Esophagus squamous epithelium (tissue), 4 donors: ENCODE measurements at regions not wholly inside any gene's neighbourhood (a gene's known extent, or its start where the extent isn't known, plus 50 kb on each side); places are given as distances from the start of the nearest gene placed in this dataset.
"Not testable (repeated sequence)": the region's sequence is repeated elsewhere in the genome, so short reads cannot be mapped to it uniquely, and the experiment has no call there.

Experiments used
- POLR2A ChIP-seq, 4 donors: fragments of 450-650 bp; IDR thresholded peaks; one replicate each; pipeline ENCODE4 v1.6.1; 2017; ENCODE audit warnings: antibody characterized with exemption in 4 of 4, mild to moderate bottlenecking in 4 of 4, moderate library complexity in 3 of 4
- TF ChIP-seq, protein P1 (sequence below), 6 experiments: fragments of 450-650 bp in 4 of 6; fragments of 200-600 bp in 2 of 6; sonication (generic) in 2 of 6; IDR thresholded peaks; one replicate each; pipeline ENCODE4 v1.5.1; 2016 to 2019; ENCODE audit warnings: antibody characterized with exemption in 6 of 6, mild to moderate bottlenecking in 4 of 6, moderate library complexity in 4 of 6

GRCh38 chr4:126412310-126412709 lies 1097.6 kb downstream of the FAT4 start:
- TF ChIP-seq, protein P1, sequence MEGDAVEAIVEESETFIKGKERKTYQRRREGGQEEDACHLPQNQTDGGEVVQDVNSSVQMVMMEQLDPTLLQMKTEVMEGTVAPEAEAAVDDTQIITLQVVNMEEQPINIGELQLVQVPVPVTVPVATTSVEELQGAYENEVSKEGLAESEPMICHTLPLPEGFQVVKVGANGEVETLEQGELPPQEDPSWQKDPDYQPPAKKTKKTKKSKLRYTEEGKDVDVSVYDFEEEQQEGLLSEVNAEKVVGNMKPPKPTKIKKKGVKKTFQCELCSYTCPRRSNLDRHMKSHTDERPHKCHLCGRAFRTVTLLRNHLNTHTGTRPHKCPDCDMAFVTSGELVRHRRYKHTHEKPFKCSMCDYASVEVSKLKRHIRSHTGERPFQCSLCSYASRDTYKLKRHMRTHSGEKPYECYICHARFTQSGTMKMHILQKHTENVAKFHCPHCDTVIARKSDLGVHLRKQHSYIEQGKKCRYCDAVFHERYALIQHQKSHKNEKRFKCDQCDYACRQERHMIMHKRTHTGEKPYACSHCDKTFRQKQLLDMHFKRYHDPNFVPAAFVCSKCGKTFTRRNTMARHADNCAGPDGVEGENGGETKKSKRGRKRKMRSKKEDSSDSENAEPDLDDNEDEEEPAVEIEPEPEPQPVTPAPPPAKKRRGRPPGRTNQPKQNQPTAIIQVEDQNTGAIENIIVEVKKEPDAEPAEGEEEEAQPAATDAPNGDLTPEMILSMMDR (IDR thresholded peaks at IDR 0.05) = not testable (repeated sequence)
- TF ChIP-seq POLR2A (IDR thresholded peaks at IDR 0.05) = not testable (repeated sequence)
